HL-60 (cell line): ENCODE measurements at regions not wholly inside any gene's neighbourhood (a gene's known extent, or its start where the extent isn't known, plus 50 kb on each side); places are given as distances from the start of the nearest gene placed in this dataset.

Experiments
- DNase-seq, 2 experiments: peaks; one replicate each; pipeline ENCODE4 v3.0.0-alpha.2; 2010 to 2020; ENCODE audit warnings: low read depth in 1 of 2, low spot score in 1 of 2
- H3K27ac ChIP-seq: fragments of 250-450 bp; sonication (Bioruptor Pico); replicated peaks from 2 replicates; pipeline ENCODE4 v1.5.1; 2020; ENCODE audit warnings: mild to moderate bottlenecking, moderate library complexity
- H3K27me3 ChIP-seq: fragments of 250-450 bp; sonication (Bioruptor Pico); 2 replicates; pipeline ENCODE4 v1.5.1; 2021; ENCODE audit warnings: mild to moderate bottlenecking, moderate library complexity; ENCODE audit not compliant: insufficient read depth, poor library complexity, severe bottlenecking
- H3K4me3 ChIP-seq: replicated peaks from 2 replicates; pipeline ENCODE4 v1.5.1; 2011; ENCODE audit warnings: mild to moderate bottlenecking, control low read depth, low read length; ENCODE audit not compliant: insufficient read depth
- CTCF ChIP-seq: IDR thresholded peaks from one replicate; pipeline ENCODE4 v1.5.1; 2011; ENCODE audit warnings: low read length, control low read depth, inconsistent platforms; ENCODE audit not compliant: insufficient read depth
- GABPA ChIP-seq: IDR thresholded peaks from 2 replicates; pipeline ENCODE4 v1.6.1; 2012; ENCODE audit warnings: low read depth
- POLR2AphosphoS5 ChIP-seq: IDR thresholded peaks from 2 replicates; pipeline ENCODE4 v1.6.1; 2012; ENCODE audit warnings: low read depth
- REST ChIP-seq: IDR thresholded peaks from 2 replicates; pipeline ENCODE4 v1.6.1; 2012; ENCODE audit warnings: low read depth; ENCODE audit not compliant: insufficient replicate concordance
- SPI1 ChIP-seq: IDR thresholded peaks from 2 replicates; pipeline ENCODE4 v1.6.1; 2012; ENCODE audit warnings: low read depth, mild to moderate bottlenecking, borderline replicate concordance

- TF ChIP-seq GABPA (no peak), POLR2AphosphoS5 (no peak), SPI1 (no peak)
- no peak overlapping the region for H3K4me3 ChIP-seq
- no peak overlapping the region for H3K27ac ChIP-seq
- DNase-seq: no peak
- no peaks in the 10 kb centered on the region for H3K27me3 ChIP-seq
Measured at GRCh38 chr10:37713132-37713501, 144.3 kb downstream of the ZNF248 start.

GRCh38 chr10:37712489-37713131 lies 144.8 kb downstream of the ZNF248 start:
- TF ChIP-seq CTCF (no peak), SPI1 (no peak), REST (no peak), GABPA (no peak), POLR2AphosphoS5 (no peak)
- no peaks in the 10 kb centered on the region for H3K27me3 ChIP-seq
- H3K27ac ChIP-seq: no peak overlapping the region
- DNase-seq: no peak
- H3K4me3 ChIP-seq: no peak overlapping the region

- H3K4me3 ChIP-seq: no peak overlapping the region
- no peak for DNase-seq
- H3K27me3 ChIP-seq: no peaks in the 10 kb centered on the region
- TF ChIP-seq REST (no peak), CTCF (no peak), GABPA (no peak), POLR2AphosphoS5 (no peak), SPI1 (no peak)
- H3K27ac ChIP-seq: no peak overlapping the region
Measured at GRCh38 chr10:37711617-37712488, 145.6 kb downstream of the ZNF248 start.

GRCh38 chr10:37710831-37711616 lies 146.4 kb downstream of the ZNF248 start:
- TF ChIP-seq CTCF (no peak), REST (no peak), POLR2AphosphoS5 (no peak), SPI1 (no peak), GABPA (no peak)
- Histone ChIP-seq H3K27me3 (no peaks in the 10 kb centered on the region), H3K27ac (no peak overlapping the region), H3K4me3 (no peak overlapping the region)
- no peak for DNase-seq
